Trophoblast cell (in vitro differentiated cells and primary cell): ENCODE measurements at regions not wholly inside any gene's neighbourhood (a gene's known extent, or its start where the extent isn't known, plus 50 kb on each side); places are given as distances from the start of the nearest gene placed in this dataset.
"Not testable (repeated sequence)": the region's sequence is repeated elsewhere in the genome, so short reads cannot be mapped to it uniquely, and the experiment has no call there.

ENCODE experiments used
- DNase-seq, 2 donors: peaks; one replicate each; pipeline ENCODE4 v3.0.0-alpha.2; 2016
- H2AFZ ChIP-seq: 2 replicates; pipeline ENCODE4 v1.6.1; 2013; ENCODE audit warnings: low read length, moderate library complexity, mild to moderate bottlenecking; ENCODE audit not compliant: insufficient read depth, poor library complexity
- H2AK5ac ChIP-seq: 2 replicates; pipeline ENCODE4 v1.6.1; 2013; ENCODE audit warnings: mild to moderate bottlenecking, low read length
- H2BK120ac ChIP-seq: 2 replicates; pipeline ENCODE4 v1.6.1; 2013; ENCODE audit warnings: low read length, mild to moderate bottlenecking, moderate library complexity; ENCODE audit not compliant: insufficient read depth, poor library complexity
- H2BK12ac ChIP-seq: 2 replicates; pipeline ENCODE4 v1.6.1; 2013; ENCODE audit warnings: mild to moderate bottlenecking, low read length, moderate library complexity
- H2BK5ac ChIP-seq: 2 replicates; pipeline ENCODE4 v1.6.1; 2013; ENCODE audit warnings: low read length, low read depth, moderate library complexity, mild to moderate bottlenecking; ENCODE audit not compliant: poor library complexity
- H3K14ac ChIP-seq: 2 replicates; pipeline ENCODE4 v1.6.1; 2013; ENCODE audit warnings: mild to moderate bottlenecking, low read length
- H3K18ac ChIP-seq: 2 replicates; pipeline ENCODE4 v1.6.1; 2013; ENCODE audit warnings: mild to moderate bottlenecking, low read length
- H3K23ac ChIP-seq: 2 replicates; pipeline ENCODE4 v1.6.1; 2013; ENCODE audit warnings: low read length
- H3K27ac ChIP-seq: 2 replicates; pipeline ENCODE4 v1.5.1; 2013; ENCODE audit warnings: low read depth, mild to moderate bottlenecking, inconsistent platforms, low read length, moderate library complexity
- H3K27me3 ChIP-seq: 2 replicates; pipeline ENCODE4 v1.6.1; 2013; ENCODE audit warnings: inconsistent platforms, mild to moderate bottlenecking, low read length, moderate library complexity; ENCODE audit not compliant: insufficient read depth
- H3K36me3 ChIP-seq, 2 experiments: 1 replicate in 1 of 2; 2 replicates in 1 of 2; pipeline ENCODE4 v1.6.1; 2013; ENCODE audit warnings: low read length in 2 of 2, mild to moderate bottlenecking in 2 of 2, moderate library complexity in 1 of 2; ENCODE audit not compliant: insufficient read depth in 2 of 2, control insufficient read depth in 1 of 2
- H3K4ac ChIP-seq: 2 replicates; pipeline ENCODE4 v1.6.1; 2013; ENCODE audit warnings: low read depth, mild to moderate bottlenecking, low read length, moderate library complexity
- H3K4me1 ChIP-seq, 2 experiments: 1 replicate in 1 of 2; 2 replicates in 1 of 2; pipeline ENCODE4 v1.6.1; 2013; ENCODE audit warnings: low read length in 2 of 2, mild to moderate bottlenecking in 2 of 2, moderate library complexity in 1 of 2; ENCODE audit not compliant: insufficient read depth in 2 of 2, control insufficient read depth in 1 of 2
- H3K4me2 ChIP-seq: 2 replicates; pipeline ENCODE4 v1.6.1; 2013; ENCODE audit warnings: inconsistent platforms, mild to moderate bottlenecking, low read length, moderate library complexity
- H3K4me3 ChIP-seq: 2 replicates; pipeline ENCODE4 v1.5.1; 2013; ENCODE audit warnings: mild to moderate bottlenecking, low read depth, low read length, inconsistent platforms
- H3K79me1 ChIP-seq: one replicate; pipeline ENCODE4 v1.6.1; 2013; ENCODE audit warnings: low read length
- H3K79me2 ChIP-seq: 2 replicates; pipeline ENCODE4 v1.6.1; 2013; ENCODE audit warnings: low read length, mild to moderate bottlenecking; ENCODE audit not compliant: control insufficient read depth, insufficient read depth, poor library complexity
- H3K9ac ChIP-seq: 2 replicates; pipeline ENCODE4 v1.6.1; 2013; ENCODE audit warnings: mild to moderate bottlenecking, low read length
- H3K9me3 ChIP-seq: 2 replicates; pipeline ENCODE4 v1.6.1; 2013; ENCODE audit warnings: low read depth, mild to moderate bottlenecking, control low read depth, inconsistent platforms, low read length; ENCODE audit not compliant: insufficient read depth
- H4K12ac ChIP-seq: 2 replicates; pipeline ENCODE4 v1.6.1; 2013; ENCODE audit warnings: low read depth, mild to moderate bottlenecking, low read length, moderate library complexity
- H4K8ac ChIP-seq: 2 replicates; pipeline ENCODE4 v1.6.1; 2013; ENCODE audit warnings: low read depth, mild to moderate bottlenecking, low read length, moderate library complexity
- H4K91ac ChIP-seq: one replicate; pipeline ENCODE4 v1.6.1; 2013; ENCODE audit warnings: low read depth, mild to moderate bottlenecking, low read length, moderate library complexity
- WGBS: extraction: QIAGEN DNeasy Blood & Tissue Kit; methylation state at CpG from one replicate; pipeline ENCODE4 v1.1.7; 2013; ENCODE audit warnings: missing lambda C conversion rate; ENCODE audit not compliant: insufficient read length, insufficient coverage; ENCODE audit errors: extremely low coverage; 5-methylcytosine and 5-hydroxymethylcytosine counted together

- H3K18ac ChIP-seq = no peak overlapping the region
- H3K36me3 ChIP-seq = no peaks in the 10 kb centered on the region
- H3K4me3 ChIP-seq = no peak overlapping the region
- H2BK12ac ChIP-seq = no peak overlapping the region
- no peak overlapping the region for H2AK5ac ChIP-seq
- H2AFZ ChIP-seq = no peak overlapping the region
- H3K4me2 ChIP-seq = no peak overlapping the region
- H3K23ac ChIP-seq = no peak overlapping the region
- no peak overlapping the region for H3K27ac ChIP-seq
- no peak overlapping the region for H3K4ac ChIP-seq
- no peaks in the 10 kb centered on the region for H3K79me2 ChIP-seq
- no peak overlapping the region for H4K12ac ChIP-seq
- no peaks in the 10 kb centered on the region for H3K9me3 ChIP-seq
- H4K91ac ChIP-seq = no peak overlapping the region
- WGBS = no CpG with 5 or more reads among the region's 3 CpGs
- DNase-seq = no peak
- no peaks in the 10 kb centered on the region for H3K4me1 ChIP-seq
- no peaks in the 10 kb centered on the region for H3K27me3 ChIP-seq
- H3K14ac ChIP-seq = no peak overlapping the region
- no peak overlapping the region for H4K8ac ChIP-seq
- H2BK5ac ChIP-seq = no peak overlapping the region
- no peak overlapping the region for H2BK120ac ChIP-seq
- H3K9ac ChIP-seq = no peak overlapping the region
- no peaks in the 10 kb centered on the region for H3K79me1 ChIP-seq
Measured at GRCh38 chr2:150669492-150669891, 182.0 kb upstream of the RND3 start.

DNA sequence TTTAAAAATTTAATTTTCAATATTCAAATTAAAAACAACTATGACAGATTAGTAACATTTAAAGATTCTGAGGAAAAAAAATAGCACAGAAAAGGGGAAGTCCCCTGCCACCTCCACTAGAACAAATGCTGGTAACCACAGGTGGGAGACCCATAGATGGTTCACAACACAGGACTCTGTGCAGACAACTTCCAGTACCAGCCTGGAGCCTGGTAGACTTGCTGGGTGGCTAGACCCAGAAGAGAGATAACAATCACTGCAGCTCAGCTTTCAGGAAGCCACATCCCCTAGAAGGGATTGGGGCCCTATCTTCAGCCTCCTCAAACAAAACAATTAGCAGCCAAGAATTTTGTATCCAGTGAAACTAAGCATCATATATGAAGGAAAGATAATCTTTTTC lies 179.6 kb upstream of the RND3 start:
- H3K4me1 ChIP-seq, H3K18ac ChIP-seq, H4K8ac ChIP-seq, H3K79me1 ChIP-seq, H3K27me3 ChIP-seq, H3K14ac ChIP-seq, H2BK5ac ChIP-seq, H3K4me2 ChIP-seq, H3K79me2 ChIP-seq, H3K27ac ChIP-seq, H2AK5ac ChIP-seq, H4K91ac ChIP-seq, DNase-seq, H3K4me3 ChIP-seq, H3K23ac ChIP-seq, H3K36me3 ChIP-seq, H2AFZ ChIP-seq, H3K4ac ChIP-seq, H2BK12ac ChIP-seq, H4K12ac ChIP-seq, H3K9me3 ChIP-seq, H2BK120ac ChIP-seq, H3K9ac ChIP-seq: not testable (repeated sequence)

GRCh38 chr2:150663143-150663542 lies 175.7 kb upstream of the RND3 start:
- Histone ChIP-seq H3K9ac (no peak overlapping the region), H3K14ac (no peak overlapping the region), H2BK12ac (no peak overlapping the region), H3K79me2 (no peaks in the 10 kb centered on the region), H3K4ac (no peak overlapping the region), H3K18ac (no peak overlapping the region), H4K8ac (no peak overlapping the region), H2AFZ (no peak overlapping the region), H3K9me3 (peaks cover 2% of the 10 kb centered on the region), H4K12ac (no peak overlapping the region), H2BK120ac (no peak overlapping the region), H3K27me3 (no peaks in the 10 kb centered on the region), H3K36me3 (no peaks in the 10 kb centered on the region), H3K79me1 (no peaks in the 10 kb centered on the region), H3K23ac (no peak overlapping the region), H3K4me2 (no peak overlapping the region), H2AK5ac (no peak overlapping the region), H3K4me1 (no peaks in the 10 kb centered on the region), H4K91ac (no peak overlapping the region), H3K4me3 (no peak overlapping the region), H3K27ac (no peak overlapping the region), H2BK5ac (no peak overlapping the region)
- DNase-seq = no peak
- no CpG with 5 or more reads among the region's 1 CpG for WGBS

- no peaks in the 10 kb centered on the region for H3K79me1 ChIP-seq
- H3K14ac ChIP-seq = no peak overlapping the region
- no peak overlapping the region for H4K8ac ChIP-seq
- no peak overlapping the region for H4K12ac ChIP-seq
- H3K4me2 ChIP-seq = no peak overlapping the region
- no peak overlapping the region for H2AK5ac ChIP-seq
- H4K91ac ChIP-seq = no peak overlapping the region
- H3K79me2 ChIP-seq = no peaks in the 10 kb centered on the region
- peaks cover 2% of the 10 kb centered on the region for H3K9me3 ChIP-seq
- H3K4ac ChIP-seq = no peak overlapping the region
- no peaks in the 10 kb centered on the region for H3K27me3 ChIP-seq
- WGBS = no CpG with 5 or more reads among the region's 2 CpGs
- H3K4me1 ChIP-seq = no peaks in the 10 kb centered on the region
- H2BK12ac ChIP-seq = no peak overlapping the region
- no peak overlapping the region for H2AFZ ChIP-seq
- H2BK120ac ChIP-seq = no peak overlapping the region
- H3K36me3 ChIP-seq = no peaks in the 10 kb centered on the region
- no peak for DNase-seq
- no peak overlapping the region for H3K23ac ChIP-seq
- H3K27ac ChIP-seq = no peak overlapping the region
- H3K18ac ChIP-seq = no peak overlapping the region
- H2BK5ac ChIP-seq = no peak overlapping the region
- H3K4me3 ChIP-seq = no peak overlapping the region
- no peak overlapping the region for H3K9ac ChIP-seq
Measured at GRCh38 chr2:150656002-150656401, 168.5 kb upstream of the RND3 start.

DNA sequence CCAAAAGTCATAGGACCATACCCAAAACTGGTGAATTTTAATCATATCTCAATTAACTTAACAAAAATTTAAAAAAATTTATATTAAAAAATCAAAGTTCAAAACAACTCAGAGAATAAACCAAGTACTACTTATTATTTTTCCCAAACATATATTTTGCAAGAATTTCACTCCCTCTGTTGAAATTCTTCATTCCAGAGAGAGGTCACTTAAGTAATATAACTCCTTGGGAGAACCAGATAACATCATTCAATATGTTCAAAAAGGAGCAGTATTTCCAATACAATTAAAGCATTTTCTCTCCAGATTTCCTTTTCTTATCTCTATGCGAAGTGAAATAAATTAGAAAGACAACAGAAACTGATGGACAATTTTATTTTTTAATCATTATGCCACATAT lies 165.9 kb upstream of the RND3 start:
- H3K9ac ChIP-seq = no peak overlapping the region
- H2BK5ac ChIP-seq = no peak overlapping the region
- H2AK5ac ChIP-seq = no peak overlapping the region
- DNase-seq = peak in 1 of 2 donors; percentile 20
- H4K12ac ChIP-seq = no peak overlapping the region
- no peak overlapping the region for H2AFZ ChIP-seq
- H3K4me3 ChIP-seq = no peak overlapping the region
- no peak overlapping the region for H3K18ac ChIP-seq
- no peak overlapping the region for H3K27ac ChIP-seq
- no CpG with 5 or more reads among the region's 1 CpG for WGBS
- H3K36me3 ChIP-seq = no peaks in the 10 kb centered on the region
- H3K4me2 ChIP-seq = no peak overlapping the region
- H2BK12ac ChIP-seq = no peak overlapping the region
- H3K4me1 ChIP-seq = no peaks in the 10 kb centered on the region
- H2BK120ac ChIP-seq = no peak overlapping the region
- H3K4ac ChIP-seq = no peak overlapping the region
- H3K79me2 ChIP-seq = no peaks in the 10 kb centered on the region
- H3K27me3 ChIP-seq = no peaks in the 10 kb centered on the region
- H4K91ac ChIP-seq = no peak overlapping the region
- no peaks in the 10 kb centered on the region for H3K79me1 ChIP-seq
- no peak overlapping the region for H4K8ac ChIP-seq
- H3K23ac ChIP-seq = no peak overlapping the region
- no peak overlapping the region for H3K14ac ChIP-seq
- H3K9me3 ChIP-seq = no peaks in the 10 kb centered on the region
